ENCODE measurements at regions not wholly inside any gene's neighbourhood (a gene's known extent, or its start where the extent isn't known, plus 50 kb on each side); places are given as distances from the start of the nearest gene placed in this dataset.

DNA sequence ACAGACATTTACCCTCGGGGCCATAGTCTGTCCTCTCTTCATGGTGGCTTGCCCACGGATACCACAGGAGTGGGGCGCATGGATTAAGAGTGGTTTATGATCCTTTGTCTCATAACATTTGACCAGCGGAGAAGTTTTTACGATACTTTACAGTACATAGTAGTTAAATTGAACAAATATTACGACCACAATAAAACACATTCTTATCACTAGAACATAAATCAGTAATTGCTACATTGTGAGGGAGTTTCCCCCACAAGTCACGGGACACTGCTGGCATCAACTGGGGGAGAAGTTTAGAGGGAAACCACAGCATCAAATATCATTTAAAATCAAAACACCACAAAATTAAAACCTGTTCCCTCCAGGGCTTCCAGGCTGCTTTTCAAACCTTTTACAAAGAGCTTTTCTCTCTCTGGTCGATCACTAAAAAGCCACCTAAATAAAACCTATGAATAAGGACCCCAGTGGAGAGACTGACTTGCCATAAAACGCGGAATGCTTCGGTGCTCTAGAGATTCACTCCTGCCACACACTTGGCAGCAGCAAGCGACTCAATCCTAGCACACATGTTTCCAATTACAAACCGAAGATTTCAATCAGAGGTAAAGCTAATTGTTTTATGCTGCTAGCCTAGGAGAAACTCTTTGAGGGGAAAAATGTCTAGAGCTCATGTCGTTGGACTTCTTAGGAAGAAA is 173.7 kb upstream of the HNRNPA3 start:
- DNase-seq: no peak

DNA sequence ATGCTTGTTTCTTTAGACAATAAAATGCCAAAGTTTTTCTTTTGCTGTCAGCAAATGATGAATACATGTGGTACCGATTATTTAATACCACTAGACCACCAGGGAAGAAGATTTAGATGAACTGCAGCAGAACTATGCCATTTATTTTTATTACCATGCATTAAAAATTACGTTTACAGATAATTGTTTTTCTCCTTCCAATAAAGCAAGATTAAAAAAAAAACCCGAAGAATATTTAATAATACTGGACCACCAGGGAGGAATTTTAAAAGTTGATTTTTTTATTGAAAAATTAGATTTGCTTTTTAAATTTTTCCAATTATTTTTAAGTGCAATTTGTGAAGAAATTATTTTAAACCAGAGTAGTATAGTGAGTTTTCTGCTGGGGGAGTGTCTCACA is 170.3 kb upstream of the HNRNPA3 start:
- DNase-seq: no peak

DNA sequence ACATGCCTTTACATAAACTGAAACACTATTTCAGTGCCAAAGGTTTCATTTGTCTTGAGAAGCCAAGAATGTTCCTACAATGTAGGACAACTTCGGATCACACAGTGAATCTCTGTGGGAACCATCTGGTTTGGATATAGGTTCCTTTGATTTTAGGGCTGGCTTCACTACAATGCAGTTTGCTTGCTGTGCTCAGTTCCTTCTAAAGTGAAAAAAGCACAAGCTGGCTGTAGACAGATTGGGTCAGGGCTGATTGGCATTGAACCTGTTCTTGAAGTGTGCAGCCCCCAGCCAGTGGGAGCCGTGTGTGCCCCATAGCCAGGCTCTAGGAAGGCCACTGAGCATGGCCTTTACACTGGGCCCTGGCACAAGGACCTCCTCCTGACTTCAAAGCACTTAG is 167.9 kb upstream of the HNRNPA3 start:
- no peak for DNase-seq

DNA sequence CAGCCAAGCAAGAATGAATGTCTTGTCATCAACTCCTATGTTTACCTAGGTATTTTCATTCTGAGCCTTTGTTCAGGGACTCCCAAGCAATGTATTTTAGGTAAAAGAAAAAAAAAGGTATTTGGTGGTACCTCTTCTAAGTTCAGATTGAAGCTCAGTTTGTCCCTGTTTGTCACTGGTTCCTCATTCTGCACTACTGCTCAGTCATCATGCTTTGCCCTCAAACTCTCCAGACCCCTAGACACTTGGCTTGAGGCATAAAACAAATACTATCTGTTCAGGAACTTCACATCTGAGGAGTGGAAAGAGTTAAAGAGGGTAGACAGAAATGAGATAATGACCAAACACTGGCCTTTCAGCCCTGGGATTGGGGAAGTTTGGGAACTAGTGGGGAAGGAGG is 163.6 kb upstream of the HNRNPA3 start:
- no peak for DNase-seq

DNA sequence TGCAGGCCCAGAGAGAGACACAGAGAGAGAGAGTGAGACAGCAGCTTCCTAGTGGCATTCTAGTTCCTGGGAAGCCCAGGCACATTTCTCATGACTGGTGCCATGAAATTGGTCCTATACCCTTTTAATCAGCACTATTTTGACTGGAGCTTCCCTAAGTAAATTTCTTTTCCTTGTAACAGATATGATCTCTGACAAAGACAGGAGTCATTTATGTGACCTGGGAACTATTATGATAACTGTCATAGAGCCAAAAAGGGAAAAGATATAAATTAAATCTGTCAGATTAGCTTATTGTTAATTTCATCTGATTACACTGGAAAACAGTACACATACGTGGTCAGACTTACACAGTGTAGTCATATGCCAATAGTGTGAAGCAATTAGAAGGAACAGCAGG is 161.3 kb upstream of the HNRNPA3 start:
- DNase-seq: no peak

DNA sequence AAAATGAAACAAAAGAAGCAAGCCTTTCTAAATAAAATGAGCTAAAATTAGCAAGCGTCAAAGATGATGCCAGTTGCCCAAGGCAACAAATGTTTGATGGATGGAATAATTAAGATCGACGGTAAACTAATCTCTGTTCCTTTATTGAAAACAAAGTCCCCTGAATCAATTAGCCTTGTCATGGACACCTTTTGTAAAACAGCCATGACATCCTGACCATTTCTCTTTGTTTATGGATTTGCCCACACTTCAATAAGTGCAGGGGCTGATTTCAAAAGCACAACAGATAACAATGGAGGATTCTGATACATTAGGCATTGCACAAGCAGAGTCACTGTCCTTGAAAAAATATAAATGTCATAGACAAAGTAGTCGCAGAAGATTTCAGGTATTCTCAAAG is 160.1 kb upstream of the HNRNPA3 start:
- DNase-seq: no peak

DNA sequence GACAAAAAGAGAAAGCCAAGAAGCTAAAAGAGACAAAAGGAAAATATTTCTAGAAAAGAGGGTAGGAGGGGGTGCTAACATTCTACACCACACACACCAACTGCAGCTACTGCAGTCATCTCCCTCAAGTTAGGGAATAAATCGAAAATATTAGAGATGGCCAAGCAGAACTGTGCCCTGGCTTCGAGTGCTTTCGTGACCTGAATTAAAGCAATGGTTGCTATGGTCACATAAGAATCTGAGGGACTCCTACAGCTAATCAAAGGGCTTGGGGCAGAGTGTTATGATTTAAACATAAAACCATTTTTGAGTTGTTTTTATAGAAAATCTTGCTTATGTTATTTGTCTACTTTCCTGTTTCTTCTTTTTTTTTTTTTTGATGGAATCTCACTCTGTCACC is 159.6 kb upstream of the HNRNPA3 start:
- DNase-seq: no peak

DNA sequence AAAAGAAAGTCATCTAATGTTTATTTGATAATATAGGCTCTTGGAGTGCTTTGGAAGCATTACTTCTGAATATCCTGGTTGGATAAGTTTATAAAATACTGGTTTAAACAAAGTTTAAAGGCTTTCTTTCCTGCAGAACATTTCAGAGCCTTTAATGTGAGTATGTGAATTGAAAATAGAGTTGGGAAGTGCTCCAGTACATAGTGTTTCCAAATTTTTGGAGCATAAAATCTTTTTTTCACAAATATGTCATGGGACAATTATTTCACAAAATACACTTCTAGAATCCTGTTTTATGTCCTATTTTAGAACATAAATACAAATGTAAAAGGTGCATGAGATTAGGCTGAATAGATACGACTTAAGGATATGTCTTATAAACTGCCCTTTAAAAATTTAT is 158.9 kb upstream of the HNRNPA3 start:
- no peak for DNase-seq

DNA sequence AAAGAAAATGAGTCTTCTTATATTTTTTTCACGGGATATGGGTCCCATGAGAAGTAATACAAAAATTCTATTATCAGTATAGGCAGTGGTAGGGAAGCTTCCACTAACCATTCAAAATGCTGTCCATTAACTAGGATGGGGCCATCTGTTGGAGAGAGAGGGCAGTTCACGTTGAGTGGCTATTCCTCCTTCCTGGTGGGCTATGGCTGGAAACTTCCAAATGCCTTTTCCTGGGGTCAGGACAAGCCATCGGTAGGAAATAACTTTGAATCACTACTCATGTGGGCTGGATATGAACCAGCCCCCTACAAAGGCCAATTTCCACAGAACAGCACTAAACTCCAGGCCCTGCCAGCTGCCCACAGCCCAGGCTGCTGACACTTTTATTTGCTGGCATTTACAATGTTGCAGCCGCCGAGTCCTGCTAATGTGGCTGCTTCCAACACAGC is 156.1 kb upstream of the HNRNPA3 start:
- no peak for DNase-seq

DNA sequence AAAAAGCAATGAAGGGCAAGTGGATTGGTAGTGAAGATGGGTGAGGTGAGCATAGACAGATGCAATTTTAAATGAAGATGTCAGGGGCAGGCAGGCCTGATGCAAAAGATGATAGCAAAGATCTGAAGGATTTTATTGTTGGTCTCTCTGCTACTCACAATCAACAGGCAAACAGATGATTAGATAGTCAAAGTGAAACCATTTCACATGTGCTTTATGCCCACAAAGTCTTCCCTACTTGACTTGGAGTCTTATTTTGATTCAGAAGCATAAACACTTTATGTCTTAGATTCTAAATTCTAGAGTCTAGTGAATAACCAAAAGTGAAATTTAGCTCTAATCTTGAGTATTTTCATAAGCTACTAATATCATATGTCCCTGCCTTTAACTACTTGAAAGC is 153.8 kb upstream of the HNRNPA3 start:
- DNase-seq: no peak

DNA sequence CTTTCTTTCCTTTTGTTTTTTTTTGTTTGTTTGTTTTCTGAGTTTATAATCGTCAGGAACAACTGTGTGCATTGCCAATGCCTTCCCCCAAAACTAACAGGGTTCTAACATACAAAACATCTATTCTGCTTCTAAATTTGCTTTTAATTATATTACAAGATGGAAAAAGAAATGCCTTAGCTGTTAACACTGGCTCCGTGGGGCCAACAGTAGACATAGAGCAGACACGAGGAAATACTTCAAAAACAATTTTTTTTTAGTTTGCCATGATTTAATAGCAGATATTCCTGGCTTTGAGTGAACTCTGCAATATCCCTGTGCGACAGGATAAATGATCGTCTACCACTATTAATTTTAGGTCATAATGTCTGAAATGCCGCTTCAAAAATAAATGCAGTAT is 153.3 kb upstream of the HNRNPA3 start:
- DNase-seq: no peak

DNA sequence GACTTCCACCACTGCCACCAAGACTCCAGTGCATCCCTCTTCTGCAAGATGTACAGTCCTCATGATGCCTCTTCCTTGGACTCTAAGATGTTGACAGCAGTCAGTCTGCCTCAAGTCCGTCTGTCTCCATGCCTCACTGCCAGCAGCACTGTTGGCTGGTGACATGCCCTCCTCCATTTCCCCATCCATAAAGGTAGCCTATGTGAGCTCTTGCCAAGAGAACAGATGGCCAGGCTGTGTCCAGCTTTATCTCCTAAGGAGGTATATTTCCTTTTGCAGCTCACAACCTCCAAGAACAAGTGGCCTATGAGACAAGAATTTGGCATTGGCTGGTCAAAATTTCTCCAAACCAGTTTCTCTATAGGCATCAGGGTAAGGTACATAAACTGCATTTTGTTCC is 149.3 kb upstream of the HNRNPA3 start:
- DNase-seq: no peak

DNA sequence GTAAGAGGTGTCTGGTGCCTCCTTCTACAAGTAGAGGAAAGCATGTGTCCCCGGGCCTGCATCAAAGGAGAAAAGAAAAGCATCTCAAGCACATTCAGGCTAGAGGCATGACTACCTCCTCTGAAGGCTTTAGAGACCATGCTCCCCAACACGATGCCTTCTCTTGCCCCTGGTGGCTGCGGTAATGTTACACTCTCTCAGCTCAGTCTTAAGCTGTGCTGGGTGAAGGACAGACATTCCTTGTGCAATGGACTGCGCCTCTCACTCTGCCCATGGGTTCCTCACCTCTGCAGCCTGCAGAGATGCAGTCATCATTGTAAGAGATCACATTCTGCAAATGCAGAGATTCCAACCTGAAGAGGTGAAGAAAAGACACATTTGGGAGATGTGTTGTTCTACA is 148.2 kb upstream of the HNRNPA3 start:
- no peak for DNase-seq

DNA sequence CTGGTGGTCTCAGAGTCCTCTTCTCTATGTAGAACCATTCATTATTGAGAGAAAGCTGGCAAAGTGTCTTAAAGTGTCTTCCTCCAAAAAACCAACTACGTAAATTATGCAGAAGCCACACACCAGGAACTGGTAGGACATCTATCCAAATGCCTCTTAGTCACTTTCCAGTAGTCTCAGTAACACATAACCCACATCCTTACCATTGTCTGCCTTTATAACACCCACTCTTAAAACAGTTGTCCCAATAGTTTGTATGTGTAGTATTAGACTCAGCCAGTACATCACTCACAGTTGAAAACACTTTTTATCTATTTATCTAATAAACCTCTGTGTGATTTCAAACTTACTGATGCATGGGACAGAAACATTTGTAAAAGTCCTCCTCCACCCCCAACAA is 143.6 kb upstream of the HNRNPA3 start:
- DNase-seq: no peak

DNA sequence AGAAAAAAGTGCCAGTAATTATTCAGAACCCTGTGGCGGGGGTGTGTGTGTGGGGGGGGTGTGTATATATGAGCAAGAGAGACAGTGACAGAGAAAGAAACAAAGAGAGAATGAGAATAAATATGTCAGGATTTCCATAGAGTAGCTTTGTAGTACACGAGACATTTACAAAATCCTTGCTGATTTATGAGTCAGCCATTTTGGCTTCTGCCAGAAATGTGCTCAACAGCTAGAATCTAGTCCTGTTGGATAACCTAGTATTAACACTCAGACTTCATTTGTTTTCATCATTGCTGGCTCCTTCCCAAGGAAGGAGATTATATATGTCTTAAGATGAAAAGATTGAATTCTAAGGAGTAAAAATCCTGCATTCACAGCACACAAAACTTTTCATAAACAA is 140.5 kb upstream of the HNRNPA3 start:
- DNase-seq: no peak

DNA sequence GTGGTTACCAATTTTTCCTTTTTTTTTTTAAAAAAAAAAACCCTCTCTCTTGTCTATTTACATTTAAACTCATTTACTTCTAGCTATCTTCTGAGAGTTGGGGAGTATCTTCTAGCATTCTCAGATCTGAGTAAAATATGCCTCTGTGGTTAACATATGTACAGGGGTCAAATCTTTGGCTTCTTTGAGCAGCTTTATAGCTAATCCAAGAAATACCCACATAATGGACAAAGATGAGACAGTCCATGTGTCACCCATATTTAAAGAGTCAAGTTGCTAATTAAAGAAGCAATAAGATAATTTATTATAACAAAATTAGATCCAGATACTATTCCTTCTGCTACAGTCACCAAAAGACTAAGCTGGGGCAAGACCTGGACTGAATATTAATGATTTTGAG is 139.0 kb upstream of the HNRNPA3 start:
- DNase-seq: no peak

DNA sequence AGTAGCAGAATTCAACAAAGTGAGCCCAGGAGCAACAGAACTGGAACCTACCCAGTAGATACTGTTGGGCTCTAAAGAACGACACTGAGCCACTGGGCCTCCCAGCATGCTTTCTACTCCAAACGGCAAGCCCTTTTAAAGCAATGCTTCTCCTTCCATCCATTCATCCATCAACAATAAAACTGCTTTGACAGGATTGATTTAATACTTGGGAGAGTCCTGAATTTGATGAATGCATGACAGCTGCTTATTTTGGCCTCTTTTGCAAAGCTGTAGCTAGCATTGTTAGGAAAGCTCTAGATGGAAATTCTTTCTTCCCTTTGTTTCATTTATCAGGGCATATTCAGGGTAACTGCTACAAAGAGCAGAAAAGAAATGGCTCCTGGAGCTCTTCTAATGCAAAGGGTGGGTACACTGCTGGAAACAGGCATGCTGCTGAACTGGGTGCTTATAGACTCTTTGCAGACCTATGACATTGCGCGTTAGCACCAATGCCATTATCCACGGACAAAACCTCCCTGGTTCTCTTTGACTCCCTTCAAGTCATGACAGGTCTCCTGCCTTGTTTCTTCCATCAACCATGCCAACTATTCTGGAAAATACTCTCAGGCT is 138.4 kb upstream of the HNRNPA3 start:
- DNase-seq: no peak

DNA sequence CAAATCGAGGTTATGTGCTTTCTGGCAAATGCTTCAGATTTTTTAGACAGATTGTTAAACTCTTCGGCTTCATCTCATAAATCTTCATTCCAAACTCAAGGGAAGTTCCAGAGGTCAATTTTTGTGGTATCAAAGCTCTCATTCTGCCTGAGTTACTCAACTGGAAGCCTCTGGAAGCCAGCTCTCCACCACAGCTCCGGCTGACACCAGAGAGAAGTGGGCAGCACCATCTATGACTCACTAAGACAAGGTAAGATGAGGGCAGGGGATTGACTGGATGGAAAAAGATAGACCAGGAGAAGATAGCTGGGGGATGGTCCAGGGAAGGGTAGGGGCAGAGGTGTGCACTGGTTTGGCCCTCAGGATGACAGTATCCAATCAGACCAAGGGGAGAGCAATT is 137.3 kb upstream of the HNRNPA3 start:
- no peak for DNase-seq

DNA sequence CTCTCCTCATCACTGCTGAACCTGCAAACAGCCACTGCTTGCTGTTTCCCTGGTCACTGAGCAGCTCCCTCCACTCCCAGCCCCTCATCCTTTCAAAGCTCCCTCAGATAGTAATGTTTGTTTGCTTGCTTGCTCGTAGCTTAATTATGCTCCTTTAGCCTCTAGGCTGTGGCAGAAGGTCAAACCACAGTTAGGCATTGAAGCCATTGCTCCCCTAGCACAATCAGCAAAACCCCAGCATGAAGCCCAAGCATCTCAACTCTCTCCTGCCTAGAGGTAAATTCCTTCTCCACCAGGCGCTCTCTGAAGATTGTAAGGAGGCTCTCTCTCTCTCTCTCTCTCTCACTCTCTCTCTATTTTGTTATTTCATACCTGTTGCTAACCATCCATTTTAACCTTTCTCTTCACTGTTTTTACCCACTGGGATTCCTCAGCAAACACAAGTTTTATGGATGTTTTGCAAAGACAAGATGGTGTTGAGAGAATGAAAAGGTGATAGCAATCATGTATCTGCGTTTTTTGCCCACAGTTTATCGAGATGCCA is 135.9 kb upstream of the HNRNPA3 start:
- no peak for DNase-seq

DNA sequence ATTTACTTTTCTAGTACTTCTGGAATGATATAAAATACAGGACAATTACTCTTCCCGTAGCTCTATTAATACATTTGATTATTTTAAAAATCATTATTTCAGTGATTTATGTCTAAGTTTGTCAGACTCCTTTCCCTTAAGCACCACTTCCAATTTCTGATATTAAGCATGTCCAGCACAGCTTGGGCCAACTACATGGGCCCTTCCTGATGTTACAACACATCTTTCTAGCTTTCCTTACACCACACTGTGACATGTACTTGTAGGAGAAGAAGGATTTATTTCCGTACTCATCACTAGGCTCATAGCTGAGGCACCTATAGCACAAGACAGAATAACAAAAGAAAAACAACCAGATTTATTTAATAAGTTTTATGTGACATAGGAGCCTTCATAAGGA is 134.8 kb upstream of the HNRNPA3 start:
- DNase-seq: no peak

DNA sequence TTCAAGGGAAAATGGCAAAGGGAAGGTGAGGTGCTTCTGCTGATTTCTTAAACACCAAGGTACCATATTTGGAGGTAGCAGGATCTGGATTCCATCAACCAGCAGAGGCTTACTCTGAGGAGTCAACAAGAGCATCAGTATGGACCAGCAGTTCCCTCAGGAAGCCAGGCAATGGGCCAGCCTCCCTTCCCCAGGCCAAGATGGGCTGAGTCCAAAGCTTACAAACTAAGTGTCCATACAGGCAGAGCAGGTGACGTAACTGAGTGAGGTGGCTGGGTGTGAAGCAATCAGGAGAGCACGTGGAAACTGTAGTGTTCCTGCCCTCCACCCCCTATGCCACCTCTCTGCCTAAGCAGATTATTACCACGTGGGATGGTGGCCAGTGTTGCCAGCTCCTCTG is 134.2 kb upstream of the HNRNPA3 start:
- no peak for DNase-seq

DNA sequence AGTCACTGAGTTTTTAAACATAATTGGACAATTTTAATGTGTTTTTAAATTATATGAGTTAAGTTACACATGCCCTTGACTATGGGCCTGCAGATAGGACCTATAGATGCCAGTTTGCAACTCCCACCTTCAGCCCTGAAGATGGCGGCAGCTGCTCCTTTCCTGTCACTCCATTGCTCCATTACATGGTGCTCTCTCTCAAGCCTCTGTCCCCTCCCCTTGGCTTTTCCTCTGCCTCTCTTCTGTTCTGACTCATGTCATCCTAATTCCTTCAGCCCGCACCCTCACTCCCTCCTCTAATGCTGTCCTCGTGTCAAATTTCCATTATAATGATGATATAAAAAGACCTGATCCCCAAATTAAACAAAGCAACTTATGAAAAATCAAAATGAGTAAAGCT is 133.7 kb upstream of the HNRNPA3 start:
- DNase-seq: no peak

DNA sequence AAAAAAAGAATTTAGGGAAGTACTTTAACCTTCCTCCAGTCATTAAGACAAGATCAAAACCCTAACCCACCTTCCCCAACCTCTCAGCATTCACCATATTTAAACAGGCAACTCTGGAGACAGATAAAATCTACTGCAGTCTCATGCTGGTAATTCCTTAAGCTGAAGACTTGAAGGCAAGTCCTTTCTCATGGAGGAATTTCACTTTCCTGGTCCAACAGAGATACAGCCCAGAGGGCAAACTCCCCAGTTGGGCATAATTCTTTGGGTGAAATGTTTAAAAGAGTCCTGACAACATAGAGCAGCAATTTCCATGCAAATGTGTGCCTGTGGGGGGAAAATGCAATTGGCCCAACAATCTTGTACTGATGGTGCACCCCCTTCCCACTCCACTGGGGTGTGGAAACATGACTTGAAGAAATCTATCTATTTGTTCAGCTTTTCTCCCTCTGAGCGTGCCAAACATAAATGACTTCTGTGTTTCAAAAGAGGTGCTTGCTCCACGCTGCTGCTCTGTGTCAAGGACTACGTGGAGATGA is 131.8 kb upstream of the HNRNPA3 start:
- DNase-seq: no peak

DNA sequence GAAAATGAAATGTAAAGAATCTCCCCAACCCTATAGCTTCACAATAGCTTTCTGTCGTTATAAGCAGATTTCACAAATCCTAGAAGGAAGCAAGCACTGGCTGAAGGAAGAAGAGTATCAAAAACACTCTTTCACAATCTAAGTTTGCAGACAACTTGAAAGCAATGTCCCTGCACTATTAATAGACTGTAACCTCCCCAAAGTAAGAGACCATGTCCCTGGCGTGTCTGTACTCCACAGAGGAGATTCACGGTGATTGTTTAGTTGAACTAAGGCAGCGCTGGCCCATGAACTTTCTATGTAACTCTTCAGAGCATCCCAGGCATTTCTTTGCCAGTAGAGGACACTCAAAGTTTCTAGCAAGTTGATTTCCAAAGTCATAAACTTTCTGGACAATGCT is 128.0 kb upstream of the HNRNPA3 start:
- no peak for DNase-seq

DNA sequence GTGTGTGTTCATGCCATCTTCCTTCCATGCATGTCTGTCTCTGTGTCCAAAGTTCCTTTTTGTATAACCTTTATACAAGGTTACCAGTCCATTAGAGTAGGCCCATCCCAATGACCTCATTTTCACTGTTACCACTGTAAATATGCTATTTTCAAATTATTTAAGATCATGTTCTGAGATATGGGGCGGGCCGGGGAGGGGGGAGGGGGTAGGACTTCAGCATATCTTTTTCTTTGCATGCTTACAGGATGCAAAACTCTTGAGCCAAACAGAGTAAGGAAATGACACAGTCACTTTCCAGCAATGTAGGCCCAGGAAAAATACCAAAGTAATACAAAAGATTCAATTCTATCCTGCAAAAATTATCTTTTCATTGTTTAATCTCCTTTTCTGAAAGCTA is 124.1 kb upstream of the HNRNPA3 start:
- no peak for DNase-seq

All from activated T-cell treated with anti-CD3 and anti-CD28 coated beads, Interleukin-2, amount 50 U/mL, for 1 hour (primary cell).